ENCODE measurements at regions not wholly inside any gene's neighbourhood (a gene's known extent, or its start where the extent isn't known, plus 50 kb on each side); places are given as distances from the start of the nearest gene placed in this dataset.

DNA sequence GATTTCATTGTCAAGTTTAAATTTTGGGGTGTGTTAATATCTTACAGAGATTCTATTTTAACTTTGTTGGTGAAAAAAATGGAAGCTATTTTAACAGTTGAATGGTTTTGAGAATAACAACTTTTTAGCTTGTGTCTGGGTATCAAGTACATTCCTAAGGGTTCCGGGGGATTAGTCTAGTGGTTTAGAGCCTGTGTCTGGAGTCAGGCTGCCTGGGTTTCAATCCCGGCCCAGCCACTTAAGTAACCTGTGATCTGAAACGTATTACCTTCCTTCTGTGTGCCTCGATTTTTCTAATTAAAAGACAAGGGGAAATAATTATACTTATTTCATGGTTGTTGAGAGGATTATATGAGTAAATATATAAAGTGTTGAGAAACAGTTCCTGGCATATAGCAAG lies 288.6 kb upstream of the NR3C2 start:
- no peak for DNase-seq (ENCODE audit: low read depth in 2 of 2)
- Histone ChIP-seq H4K20me1 (ENCODE audit: control insufficient read depth, extremely low read depth, insufficient read depth, low read length) (no peaks in the 10 kb centered on the region), H3K36me3 (ENCODE audit: control insufficient read depth, insufficient read depth, low read length) (no peaks in the 10 kb centered on the region), H3K4me2 (ENCODE audit: extremely low read depth, insufficient read depth, low read length) (no peak overlapping the region), H3K4me1 (ENCODE audit: control insufficient read depth, extremely low read depth, insufficient read depth, low read length) (no peaks in the 10 kb centered on the region), H3K27ac (ENCODE audit: insufficient read depth, low read length) (no peak overlapping the region), H3K9ac (ENCODE audit: insufficient read depth, low read length) (no peak overlapping the region), H3K27me3 (ENCODE audit: control insufficient read depth, insufficient read depth, low read length) (no peaks in the 10 kb centered on the region), H3K4me3 (replicated peaks in 1 of 4; ENCODE audit: control extremely low read depth in 1 of 4, insufficient read depth in 1 of 4, low read depth in 3 of 4, low read length in 4 of 4) (no peak overlapping the region), H3K79me2 (ENCODE audit: control insufficient read depth, insufficient read depth, low read length) (no peaks in the 10 kb centered on the region), H2AFZ (ENCODE audit: low read length) (no peak overlapping the region), H3K9me3 (ENCODE audit: control insufficient read depth, insufficient read depth, low read depth, low read length) (no peaks in the 10 kb centered on the region)
- TF ChIP-seq EZH2 (IDR thresholded peaks at IDR 0.05; ENCODE audit: low read length, missing control alignments) = no peak
- TF ChIP-seq, protein P1, sequence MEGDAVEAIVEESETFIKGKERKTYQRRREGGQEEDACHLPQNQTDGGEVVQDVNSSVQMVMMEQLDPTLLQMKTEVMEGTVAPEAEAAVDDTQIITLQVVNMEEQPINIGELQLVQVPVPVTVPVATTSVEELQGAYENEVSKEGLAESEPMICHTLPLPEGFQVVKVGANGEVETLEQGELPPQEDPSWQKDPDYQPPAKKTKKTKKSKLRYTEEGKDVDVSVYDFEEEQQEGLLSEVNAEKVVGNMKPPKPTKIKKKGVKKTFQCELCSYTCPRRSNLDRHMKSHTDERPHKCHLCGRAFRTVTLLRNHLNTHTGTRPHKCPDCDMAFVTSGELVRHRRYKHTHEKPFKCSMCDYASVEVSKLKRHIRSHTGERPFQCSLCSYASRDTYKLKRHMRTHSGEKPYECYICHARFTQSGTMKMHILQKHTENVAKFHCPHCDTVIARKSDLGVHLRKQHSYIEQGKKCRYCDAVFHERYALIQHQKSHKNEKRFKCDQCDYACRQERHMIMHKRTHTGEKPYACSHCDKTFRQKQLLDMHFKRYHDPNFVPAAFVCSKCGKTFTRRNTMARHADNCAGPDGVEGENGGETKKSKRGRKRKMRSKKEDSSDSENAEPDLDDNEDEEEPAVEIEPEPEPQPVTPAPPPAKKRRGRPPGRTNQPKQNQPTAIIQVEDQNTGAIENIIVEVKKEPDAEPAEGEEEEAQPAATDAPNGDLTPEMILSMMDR (conservative IDR thresholded peaks at IDR 0.05 in 1 of 2, IDR thresholded peaks at IDR 0.05 in 1 of 2; ENCODE audit: low read depth in 1 of 2, low read length in 2 of 2) = no peak

GRCh38 chr4:148730082-148730640 lies 287.9 kb upstream of the NR3C2 start:
- Histone ChIP-seq H3K4me3 (replicated peaks in 1 of 4; ENCODE audit: control extremely low read depth in 1 of 4, insufficient read depth in 1 of 4, low read depth in 3 of 4, low read length in 4 of 4) (no peak overlapping the region), H2AFZ (ENCODE audit: low read length) (no peak overlapping the region), H3K9me3 (ENCODE audit: control insufficient read depth, insufficient read depth, low read depth, low read length) (no peaks in the 10 kb centered on the region), H3K27ac (ENCODE audit: insufficient read depth, low read length) (no peak overlapping the region), H3K4me2 (ENCODE audit: extremely low read depth, insufficient read depth, low read length) (no peak overlapping the region), H3K9ac (ENCODE audit: insufficient read depth, low read length) (no peak overlapping the region), H3K36me3 (ENCODE audit: control insufficient read depth, insufficient read depth, low read length) (no peaks in the 10 kb centered on the region), H3K27me3 (ENCODE audit: control insufficient read depth, insufficient read depth, low read length) (no peaks in the 10 kb centered on the region), H3K4me1 (ENCODE audit: control insufficient read depth, extremely low read depth, insufficient read depth, low read length) (no peaks in the 10 kb centered on the region), H3K79me2 (ENCODE audit: control insufficient read depth, insufficient read depth, low read length) (no peaks in the 10 kb centered on the region), H4K20me1 (ENCODE audit: control insufficient read depth, extremely low read depth, insufficient read depth, low read length) (no peaks in the 10 kb centered on the region)
- TF ChIP-seq EZH2 (IDR thresholded peaks at IDR 0.05; ENCODE audit: low read length, missing control alignments) = no peak
- TF ChIP-seq, protein P1 (conservative IDR thresholded peaks at IDR 0.05 in 1 of 2, IDR thresholded peaks at IDR 0.05 in 1 of 2; ENCODE audit: low read depth in 1 of 2, low read length in 2 of 2) = no peak
- DNase-seq (ENCODE audit: low read depth in 2 of 2) = no peak

DNA sequence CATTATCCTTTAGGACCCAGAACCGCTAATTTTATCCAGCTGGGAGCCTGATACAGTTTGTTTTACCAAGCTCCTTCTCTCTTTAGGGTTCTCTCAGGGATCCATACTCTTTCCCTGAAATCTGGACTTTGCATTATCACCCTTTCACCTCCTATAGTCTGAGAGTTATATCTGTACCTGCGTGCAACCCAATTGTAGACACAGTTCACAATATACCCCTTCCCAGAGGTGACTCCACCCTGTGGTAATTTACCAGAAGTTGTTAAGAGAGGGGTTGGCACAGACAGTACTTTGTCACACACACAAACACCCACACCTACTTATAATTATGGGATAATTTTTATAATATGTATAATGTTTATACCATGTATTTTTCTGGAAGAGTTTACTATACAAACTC lies 275.8 kb upstream of the NR3C2 start:
- Histone ChIP-seq H3K4me1 (ENCODE audit: control insufficient read depth, extremely low read depth, insufficient read depth, low read length) (no peaks in the 10 kb centered on the region), H3K9ac (ENCODE audit: insufficient read depth, low read length) (no peak overlapping the region), H3K27ac (ENCODE audit: insufficient read depth, low read length) (no peak overlapping the region), H3K4me2 (ENCODE audit: extremely low read depth, insufficient read depth, low read length) (no peak overlapping the region), H4K20me1 (ENCODE audit: control insufficient read depth, extremely low read depth, insufficient read depth, low read length) (no peaks in the 10 kb centered on the region), H3K79me2 (ENCODE audit: control insufficient read depth, insufficient read depth, low read length) (no peaks in the 10 kb centered on the region), H3K36me3 (ENCODE audit: control insufficient read depth, insufficient read depth, low read length) (no peaks in the 10 kb centered on the region), H2AFZ (ENCODE audit: low read length) (no peak overlapping the region), H3K9me3 (ENCODE audit: control insufficient read depth, insufficient read depth, low read depth, low read length) (no peaks in the 10 kb centered on the region), H3K4me3 (replicated peaks in 1 of 4; ENCODE audit: control extremely low read depth in 1 of 4, insufficient read depth in 1 of 4, low read depth in 3 of 4, low read length in 4 of 4) (no peak overlapping the region), H3K27me3 (ENCODE audit: control insufficient read depth, insufficient read depth, low read length) (no peaks in the 10 kb centered on the region)
- TF ChIP-seq EZH2 (IDR thresholded peaks at IDR 0.05; ENCODE audit: low read length, missing control alignments) = no peak
- TF ChIP-seq, protein P1 (conservative IDR thresholded peaks at IDR 0.05 in 1 of 2, IDR thresholded peaks at IDR 0.05 in 1 of 2; ENCODE audit: low read depth in 1 of 2, low read length in 2 of 2) = no peak
- no peak for DNase-seq (ENCODE audit: low read depth in 2 of 2)
